GM12872 (cell line): ENCODE measurements at regions not wholly inside any gene's neighbourhood (a gene's known extent, or its start where the extent isn't known, plus 50 kb on each side); places are given as distances from the start of the nearest gene placed in this dataset.

Experiments used
- CTCF ChIP-seq: IDR thresholded peaks from 3 replicates; pipeline ENCODE4 v1.5.1; 2011; ENCODE audit warnings: low read depth, mild to moderate bottlenecking, low read length, moderate library complexity; ENCODE audit not compliant: insufficient read depth

- no peak for TF ChIP-seq CTCF
These were observed 689.0 kb downstream of the NTRK3 start for GRCh38 chr15:87567406-87568030.

GRCh38 chr15:87566236-87566635 lies 690.3 kb downstream of the NTRK3 start:
- TF ChIP-seq CTCF, result no peak

- no peak for TF ChIP-seq CTCF
These were observed 691.9 kb downstream of the NTRK3 start for GRCh38 chr15:87564681-87565080.

GRCh38 chr15:87563869-87564268 lies 692.7 kb downstream of the NTRK3 start:
- TF ChIP-seq CTCF, result no peak

GRCh38 chr15:87562203-87562602 lies 694.3 kb downstream of the NTRK3 start:
- no peak for TF ChIP-seq CTCF

GRCh38 chr15:87561641-87562040 lies 694.9 kb downstream of the NTRK3 start:
- TF ChIP-seq CTCF, result no peak

GRCh38 chr15:87557881-87558280 lies 698.7 kb downstream of the NTRK3 start:
- no peak for TF ChIP-seq CTCF
